HEK293T (cell line): ENCODE measurements at regions not wholly inside any gene's neighbourhood (a gene's known extent, or its start where the extent isn't known, plus 50 kb on each side); places are given as distances from the start of the nearest gene placed in this dataset.

Source experiments
- ARNT ChIP-seq: fragments of 450-650 bp; IDR thresholded peaks from 2 replicates; pipeline ENCODE4 v1.6.1; 2017; ENCODE audit warnings: mild to moderate bottlenecking
- BHLHE40 ChIP-seq: fragments of 450-650 bp; IDR thresholded peaks from 2 replicates; pipeline ENCODE4 v1.6.1; 2016; ENCODE audit warnings: mild to moderate bottlenecking, moderate library complexity, borderline replicate concordance
- CTBP1 ChIP-seq: fragments of 450-650 bp; IDR thresholded peaks from 2 replicates; pipeline ENCODE4 v1.6.1; 2016; ENCODE audit warnings: borderline replicate concordance
- ELF4 ChIP-seq: fragments of 450-650 bp; IDR thresholded peaks from 2 replicates; pipeline ENCODE4 v1.6.1; 2017; ENCODE audit warnings: antibody characterized with exemption
- FOXA1 ChIP-seq: fragments of 450-650 bp; IDR thresholded peaks from 2 replicates; pipeline ENCODE4 v1.6.1; 2016; ENCODE audit warnings: mild to moderate bottlenecking
- FOXK2 ChIP-seq: fragments of 450-650 bp; IDR thresholded peaks from 2 replicates; pipeline ENCODE4 v1.6.1; 2016; ENCODE audit warnings: mild to moderate bottlenecking
- FOXM1 ChIP-seq: fragments of 450-650 bp; IDR thresholded peaks from 2 replicates; pipeline ENCODE4 v1.6.1; 2017; ENCODE audit warnings: mild to moderate bottlenecking, borderline replicate concordance
- HDGF ChIP-seq: fragments of 450-650 bp; IDR thresholded peaks from 2 replicates; pipeline ENCODE4 v1.6.1; 2017; ENCODE audit warnings: antibody characterized with exemption, borderline replicate concordance
- L3MBTL2 ChIP-seq: fragments of 450-650 bp; conservative IDR thresholded peaks from 2 replicates; pipeline ENCODE4 v1.6.1; 2016; ENCODE audit warnings: mild to moderate bottlenecking
- NFRKB ChIP-seq: fragments of 450-650 bp; IDR thresholded peaks from 2 replicates; pipeline ENCODE4 v1.6.1; 2016; ENCODE audit warnings: mild to moderate bottlenecking, moderate library complexity
- PKNOX1 ChIP-seq: fragments of 450-650 bp; IDR thresholded peaks from 2 replicates; pipeline ENCODE4 v1.6.1; 2016
- SP1 ChIP-seq: fragments of 450-650 bp; IDR thresholded peaks from 2 replicates; pipeline ENCODE4 v1.6.1; 2017
- TARDBP ChIP-seq: fragments of 450-650 bp; IDR thresholded peaks from 2 replicates; pipeline ENCODE4 v1.6.1; 2016
- ZNF384 ChIP-seq: fragments of 450-650 bp; IDR thresholded peaks from 2 replicates; pipeline ENCODE4 v1.6.1; 2016

GRCh38 chr11:15858881-15859280 is 497.5 kb downstream of the SOX6 start:
- TF ChIP-seq FOXA1: no peak
- no peak for TF ChIP-seq FOXM1
- no peak for TF ChIP-seq BHLHE40
- no peak for TF ChIP-seq HDGF
- TF ChIP-seq FOXK2: no peak
- no peak for TF ChIP-seq L3MBTL2
- TF ChIP-seq TARDBP: no peak
- no peak for TF ChIP-seq CTBP1
- TF ChIP-seq NFRKB: no peak
- TF ChIP-seq PKNOX1: no peak
- TF ChIP-seq ARNT: no peak
- no peak for TF ChIP-seq SP1
- no peak for TF ChIP-seq ZNF384
- no peak for TF ChIP-seq ELF4
